Erythroblast (primary cell): ENCODE measurements at regions not wholly inside any gene's neighbourhood (a gene's known extent, or its start where the extent isn't known, plus 50 kb on each side); places are given as distances from the start of the nearest gene placed in this dataset.

ENCODE experiments used
- GATA1 ChIP-seq: IDR thresholded peaks from 2 replicates; pipeline ENCODE4 v1.6.1; 2011; ENCODE audit warnings: low read depth, mild to moderate bottlenecking, control low read depth, low read length, moderate library complexity
- POLR2A ChIP-seq: IDR thresholded peaks from 2 replicates; pipeline ENCODE4 v1.6.1; 2011; ENCODE audit warnings: mild to moderate bottlenecking, low read length

DNA sequence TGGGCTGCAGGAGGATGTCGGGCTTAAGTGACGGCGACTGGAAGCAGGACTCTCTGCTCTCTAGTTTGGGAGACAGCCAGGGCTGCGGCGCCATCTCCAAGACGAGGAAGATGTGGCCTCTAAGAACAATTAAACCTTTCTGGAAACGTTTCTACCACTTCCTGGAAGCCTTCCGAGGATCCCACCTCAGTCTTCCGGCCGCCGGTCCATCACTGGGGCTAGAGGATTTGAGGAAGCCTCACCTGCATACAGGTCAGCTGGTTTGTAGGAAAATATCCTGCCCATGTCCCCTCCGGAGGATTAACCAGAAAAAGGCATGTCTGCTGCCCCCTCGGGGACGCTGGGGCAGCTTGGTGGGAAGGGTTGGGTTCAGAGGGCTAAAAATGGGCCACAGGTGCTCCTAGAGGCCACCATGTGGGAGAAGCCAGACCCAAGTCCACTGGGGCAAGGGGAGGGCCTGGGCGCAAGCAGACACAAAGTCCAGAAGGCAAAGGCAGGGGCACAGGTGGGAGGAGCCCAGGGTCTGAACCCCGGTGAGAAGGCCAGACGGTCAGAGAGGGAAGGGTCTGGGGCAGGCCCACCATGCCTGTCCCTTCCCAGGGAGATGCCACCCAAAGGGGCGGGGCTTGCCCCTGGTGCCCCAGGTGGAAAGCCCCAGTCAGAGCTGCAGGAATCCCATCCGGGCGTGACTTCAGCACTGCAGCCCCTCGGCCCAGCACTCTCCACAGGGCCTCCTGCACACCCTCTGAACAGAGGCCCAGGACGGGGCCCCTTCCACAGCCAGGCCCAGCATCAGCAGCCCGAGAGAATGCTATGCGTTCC, 82.2 kb upstream of the ID2 start:
- no peak for TF ChIP-seq POLR2A
- no peak for TF ChIP-seq GATA1
